PC-3 (cell line): ENCODE measurements at regions not wholly inside any gene's neighbourhood (a gene's known extent, or its start where the extent isn't known, plus 50 kb on each side); places are given as distances from the start of the nearest gene placed in this dataset.

ENCODE experiments used
- EZH2phosphoT487 ChIP-seq: fragments of 300-600 bp; sonication (generic); IDR thresholded peaks from 2 replicates; pipeline ENCODE4 v1.6.1; 2018; ENCODE audit warnings: mild to moderate bottlenecking, antibody characterized with exemption, low read length, borderline replicate concordance
- TF ChIP-seq, protein P1 (sequence below): fragments of 300-600 bp; sonication (generic); conservative IDR thresholded peaks from 2 replicates; pipeline ENCODE4 v1.5.1; 2017; ENCODE audit warnings: antibody characterized with exemption, low read depth, mild to moderate bottlenecking, low read length

DNA sequence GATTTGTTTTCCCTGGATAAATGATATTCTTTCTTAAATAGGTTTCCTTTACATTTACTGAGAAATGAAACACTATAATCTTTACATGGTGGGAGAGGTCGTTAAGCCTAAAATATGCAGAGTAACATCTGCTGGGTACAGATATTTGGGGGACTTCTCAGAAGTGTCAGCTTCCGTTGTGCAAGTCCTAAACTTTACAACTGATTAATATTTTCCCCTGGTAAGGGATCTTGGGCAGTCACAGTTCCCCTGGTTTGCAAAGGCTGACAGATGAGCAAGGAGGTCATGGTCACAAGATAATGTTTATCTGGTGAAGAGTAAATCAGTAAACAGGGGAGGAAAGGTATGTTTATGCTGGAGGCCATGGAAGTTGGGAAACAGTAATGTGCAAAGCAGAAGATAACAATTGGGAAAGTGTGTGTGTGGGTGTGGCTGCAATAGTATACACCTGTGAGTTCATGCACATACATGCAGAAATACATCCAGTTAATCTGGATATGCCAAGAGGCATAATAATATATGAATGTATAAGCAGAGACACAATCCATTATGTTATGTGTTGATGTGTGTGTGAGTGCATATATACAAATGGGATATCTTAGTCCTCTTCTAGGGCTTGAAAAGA lies 508.2 kb upstream of the FAM241A start:
- TF ChIP-seq, protein P1, sequence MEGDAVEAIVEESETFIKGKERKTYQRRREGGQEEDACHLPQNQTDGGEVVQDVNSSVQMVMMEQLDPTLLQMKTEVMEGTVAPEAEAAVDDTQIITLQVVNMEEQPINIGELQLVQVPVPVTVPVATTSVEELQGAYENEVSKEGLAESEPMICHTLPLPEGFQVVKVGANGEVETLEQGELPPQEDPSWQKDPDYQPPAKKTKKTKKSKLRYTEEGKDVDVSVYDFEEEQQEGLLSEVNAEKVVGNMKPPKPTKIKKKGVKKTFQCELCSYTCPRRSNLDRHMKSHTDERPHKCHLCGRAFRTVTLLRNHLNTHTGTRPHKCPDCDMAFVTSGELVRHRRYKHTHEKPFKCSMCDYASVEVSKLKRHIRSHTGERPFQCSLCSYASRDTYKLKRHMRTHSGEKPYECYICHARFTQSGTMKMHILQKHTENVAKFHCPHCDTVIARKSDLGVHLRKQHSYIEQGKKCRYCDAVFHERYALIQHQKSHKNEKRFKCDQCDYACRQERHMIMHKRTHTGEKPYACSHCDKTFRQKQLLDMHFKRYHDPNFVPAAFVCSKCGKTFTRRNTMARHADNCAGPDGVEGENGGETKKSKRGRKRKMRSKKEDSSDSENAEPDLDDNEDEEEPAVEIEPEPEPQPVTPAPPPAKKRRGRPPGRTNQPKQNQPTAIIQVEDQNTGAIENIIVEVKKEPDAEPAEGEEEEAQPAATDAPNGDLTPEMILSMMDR = no peak
- no peak for TF ChIP-seq EZH2phosphoT487
